ENCODE measurements at regions not wholly inside any gene's neighbourhood (a gene's known extent, or its start where the extent isn't known, plus 50 kb on each side); places are given as distances from the start of the nearest gene placed in this dataset.

DNA sequence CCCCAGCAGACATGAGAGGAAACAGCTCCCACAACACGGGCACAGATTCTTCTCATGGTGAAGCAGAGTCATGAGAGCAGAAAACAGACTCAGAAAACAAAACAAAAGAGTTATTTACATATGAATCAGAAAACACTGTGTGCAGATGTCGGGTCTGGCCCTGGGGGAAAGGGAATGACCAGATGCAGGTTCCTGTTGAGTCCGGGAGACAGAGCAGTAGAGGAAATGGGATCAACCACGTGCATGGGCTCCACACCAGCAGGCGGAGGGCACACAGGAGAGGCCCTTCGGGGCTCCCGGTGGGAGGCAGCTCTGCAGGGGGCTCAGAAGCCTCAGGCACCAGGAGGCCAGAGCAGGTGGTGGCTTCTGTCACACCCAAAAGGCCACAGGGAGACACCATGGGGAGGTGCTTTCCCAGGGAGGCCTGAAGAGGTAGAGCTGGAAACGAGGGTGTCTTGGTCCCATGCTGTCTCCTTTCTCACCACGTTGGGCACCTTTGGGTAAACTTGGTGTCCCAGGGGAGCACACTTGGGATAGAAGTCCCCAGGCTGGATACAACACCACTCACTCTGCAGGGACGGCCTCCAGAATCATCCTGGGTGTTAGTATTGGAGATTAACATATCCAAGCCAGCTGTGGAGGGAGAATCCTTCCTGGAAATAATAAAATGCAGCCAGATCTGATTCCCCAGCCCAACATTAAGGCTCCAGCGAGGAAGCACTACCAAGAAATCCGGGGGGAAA, 764.7 kb downstream of the BRD1 start:
- no peaks in the 10 kb centered on the region for H3K79me2 ChIP-seq (ENCODE audit: insufficient read depth, low read length)
- H3K9me3 ChIP-seq (ENCODE audit: insufficient read depth, low read depth, low read length) = peaks cover 2% of the 10 kb centered on the region; the same call in 1 of the 2 replicates
- H3K27me3 ChIP-seq (ENCODE audit: insufficient read depth, low read length, poor library complexity, severe bottlenecking) = no peaks in the 10 kb centered on the region
- H2AFZ ChIP-seq (ENCODE audit: low read length) = no peak overlapping the region
- no peaks in the 10 kb centered on the region for H4K20me1 ChIP-seq (ENCODE audit: insufficient read depth, low read length, poor library complexity, severe bottlenecking)
- H3F3A ChIP-seq (ENCODE audit: low read depth) = no peaks in the 10 kb centered on the region
- TF ChIP-seq, protein P1, sequence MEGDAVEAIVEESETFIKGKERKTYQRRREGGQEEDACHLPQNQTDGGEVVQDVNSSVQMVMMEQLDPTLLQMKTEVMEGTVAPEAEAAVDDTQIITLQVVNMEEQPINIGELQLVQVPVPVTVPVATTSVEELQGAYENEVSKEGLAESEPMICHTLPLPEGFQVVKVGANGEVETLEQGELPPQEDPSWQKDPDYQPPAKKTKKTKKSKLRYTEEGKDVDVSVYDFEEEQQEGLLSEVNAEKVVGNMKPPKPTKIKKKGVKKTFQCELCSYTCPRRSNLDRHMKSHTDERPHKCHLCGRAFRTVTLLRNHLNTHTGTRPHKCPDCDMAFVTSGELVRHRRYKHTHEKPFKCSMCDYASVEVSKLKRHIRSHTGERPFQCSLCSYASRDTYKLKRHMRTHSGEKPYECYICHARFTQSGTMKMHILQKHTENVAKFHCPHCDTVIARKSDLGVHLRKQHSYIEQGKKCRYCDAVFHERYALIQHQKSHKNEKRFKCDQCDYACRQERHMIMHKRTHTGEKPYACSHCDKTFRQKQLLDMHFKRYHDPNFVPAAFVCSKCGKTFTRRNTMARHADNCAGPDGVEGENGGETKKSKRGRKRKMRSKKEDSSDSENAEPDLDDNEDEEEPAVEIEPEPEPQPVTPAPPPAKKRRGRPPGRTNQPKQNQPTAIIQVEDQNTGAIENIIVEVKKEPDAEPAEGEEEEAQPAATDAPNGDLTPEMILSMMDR (conservative IDR thresholded peaks at IDR 0.05; ENCODE audit: low read length) = no peak
- TF ChIP-seq EZH2phosphoT487 (IDR thresholded peaks at IDR 0.05; ENCODE audit: borderline replicate concordance) = no peak
- no peak overlapping the region for H3K9ac ChIP-seq (ENCODE audit: low read depth, low read length, poor library complexity, severe bottlenecking)
- H3K4me1 ChIP-seq (ENCODE audit: insufficient read depth, low read length, poor library complexity, severe bottlenecking) = no peaks in the 10 kb centered on the region
- H3K36me3 ChIP-seq (ENCODE audit: insufficient read depth, low read length) = no peaks in the 10 kb centered on the region
- no peaks in the 10 kb centered on the region for H3K9me2 ChIP-seq (replicated peaks; ENCODE audit: low read depth, low read length)
- no peak overlapping the region for H3K4me3 ChIP-seq (ENCODE audit: low read length, poor library complexity, severe bottlenecking)
- no peak overlapping the region for H3K4me2 ChIP-seq (ENCODE audit: low read depth, low read length, poor library complexity, severe bottlenecking)

DNA sequence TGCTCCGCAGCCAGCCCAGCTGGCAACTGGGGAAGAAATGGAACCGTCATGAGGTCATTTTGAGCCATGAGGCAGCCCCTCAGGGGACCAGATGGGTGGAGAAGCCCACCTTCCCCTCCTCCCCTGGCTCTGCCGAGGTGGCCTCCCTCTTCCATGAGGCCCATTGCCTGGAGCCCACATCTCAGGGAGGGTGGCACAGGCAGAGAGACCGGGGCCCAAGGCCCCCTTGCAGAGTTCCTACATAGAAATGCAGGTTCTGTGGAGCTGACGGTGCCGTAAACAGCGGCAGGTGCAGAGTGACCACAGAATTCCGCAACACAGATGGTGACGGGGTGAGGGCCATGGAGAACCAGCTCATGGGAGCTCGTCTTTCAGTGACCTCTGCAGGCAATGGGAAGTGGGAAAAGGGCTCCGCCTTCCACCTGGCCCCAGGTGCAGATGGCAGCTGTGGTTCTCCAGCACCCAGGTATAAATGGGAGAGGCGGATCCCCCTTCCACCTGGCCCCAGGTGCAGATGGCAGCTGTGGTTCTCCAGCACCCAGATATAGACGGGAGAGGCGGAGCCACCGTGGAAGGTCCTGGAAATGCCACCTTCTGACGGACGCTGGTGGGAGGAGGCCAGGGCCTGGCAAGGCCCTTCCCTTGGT, 765.4 kb downstream of the BRD1 start:
- Histone ChIP-seq H3K9me2 (replicated peaks; ENCODE audit: low read depth, low read length) (no peaks in the 10 kb centered on the region), H3K4me3 (ENCODE audit: low read length, poor library complexity, severe bottlenecking) (no peak overlapping the region), H3K79me2 (ENCODE audit: insufficient read depth, low read length) (no peaks in the 10 kb centered on the region), H4K20me1 (ENCODE audit: insufficient read depth, low read length, poor library complexity, severe bottlenecking) (no peaks in the 10 kb centered on the region), H3K4me2 (ENCODE audit: low read depth, low read length, poor library complexity, severe bottlenecking) (no peak overlapping the region), H3K9ac (ENCODE audit: low read depth, low read length, poor library complexity, severe bottlenecking) (no peak overlapping the region), H3F3A (ENCODE audit: low read depth) (no peaks in the 10 kb centered on the region), H3K4me1 (ENCODE audit: insufficient read depth, low read length, poor library complexity, severe bottlenecking) (no peaks in the 10 kb centered on the region), H2AFZ (ENCODE audit: low read length) (no peak overlapping the region), H3K36me3 (ENCODE audit: insufficient read depth, low read length) (no peaks in the 10 kb centered on the region), H3K27me3 (ENCODE audit: insufficient read depth, low read length, poor library complexity, severe bottlenecking) (no peaks in the 10 kb centered on the region), H3K9me3 (ENCODE audit: insufficient read depth, low read depth, low read length) (peaks cover 2% of the 10 kb centered on the region; the same call in 1 of the 2 replicates)
- no peak for TF ChIP-seq EZH2phosphoT487 (IDR thresholded peaks at IDR 0.05; ENCODE audit: borderline replicate concordance)
- TF ChIP-seq, protein P1 (conservative IDR thresholded peaks at IDR 0.05; ENCODE audit: low read length) = no peak

DNA sequence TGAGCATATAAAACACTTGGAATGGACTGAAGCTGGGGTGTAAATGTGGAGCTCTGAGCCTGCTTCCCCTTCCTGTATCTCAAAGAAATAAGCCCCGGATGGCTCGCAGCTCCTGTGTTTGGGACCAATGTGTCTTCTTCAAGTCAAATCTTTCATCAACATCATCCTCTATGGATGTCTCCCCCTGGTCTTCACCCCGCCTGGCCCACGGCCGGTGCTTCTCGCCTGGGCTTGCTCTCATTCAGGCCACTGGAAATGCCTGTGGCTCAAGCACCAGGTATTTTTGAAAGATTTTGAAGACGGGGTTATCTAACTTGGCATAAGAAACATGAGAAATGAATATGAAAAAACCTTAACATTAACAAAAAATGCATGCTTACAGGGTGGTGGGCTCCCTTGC, 769.8 kb downstream of the BRD1 start:
- Histone ChIP-seq H3K9me3 (ENCODE audit: insufficient read depth, low read depth, low read length) (peaks cover 2% of the 10 kb centered on the region; the same call in 1 of the 2 replicates), H3K4me2 (ENCODE audit: low read depth, low read length, poor library complexity, severe bottlenecking) (no peak overlapping the region), H3F3A (ENCODE audit: low read depth) (no peaks in the 10 kb centered on the region)

More for the DNA sequence above, 769.8 kb downstream of the BRD1 start:
- TF ChIP-seq, protein P1 (conservative IDR thresholded peaks at IDR 0.05; ENCODE audit: low read length) = no peak
- no peak for TF ChIP-seq EZH2phosphoT487 (IDR thresholded peaks at IDR 0.05; ENCODE audit: borderline replicate concordance)
- Histone ChIP-seq H3K4me1 (ENCODE audit: insufficient read depth, low read length, poor library complexity, severe bottlenecking) (no peaks in the 10 kb centered on the region), H2AFZ (ENCODE audit: low read length) (no peak overlapping the region), H3K4me3 (ENCODE audit: low read length, poor library complexity, severe bottlenecking) (no peak overlapping the region), H3K36me3 (ENCODE audit: insufficient read depth, low read length) (no peaks in the 10 kb centered on the region), H3K79me2 (ENCODE audit: insufficient read depth, low read length) (no peaks in the 10 kb centered on the region), H3K9ac (ENCODE audit: low read depth, low read length, poor library complexity, severe bottlenecking) (no peak overlapping the region), H3K27me3 (ENCODE audit: insufficient read depth, low read length, poor library complexity, severe bottlenecking) (no peaks in the 10 kb centered on the region), H4K20me1 (ENCODE audit: insufficient read depth, low read length, poor library complexity, severe bottlenecking) (no peaks in the 10 kb centered on the region), H3K9me2 (replicated peaks; ENCODE audit: low read depth, low read length) (no peaks in the 10 kb centered on the region)
